Left ventricle myocardium inferior (tissue), 1 donor: ENCODE measurements at regions not wholly inside any gene's neighbourhood (a gene's known extent, or its start where the extent isn't known, plus 50 kb on each side); places are given as distances from the start of the nearest gene placed in this dataset.
A peak's percentile ranks its signal among the peaks of the same experiment; 100 is the strongest.
"Not testable (repeated sequence)": the region's sequence is repeated elsewhere in the genome, so short reads cannot be mapped to it uniquely, and the experiment has no call there.

Experiments
- DNase-seq: peaks from one replicate; pipeline ENCODE4 v3.0.0-alpha.2; 2020
- H3K27ac ChIP-seq: fragments of 200-600 bp; replicated peaks from 2 replicates; pipeline ENCODE4 v1.8.0; 2021
- H3K27me3 ChIP-seq: fragments of 200-600 bp; 2 replicates; pipeline ENCODE4 v1.8.0; 2021; ENCODE audit warnings: low read depth
- H3K36me3 ChIP-seq: fragments of 200-600 bp; 2 replicates; pipeline ENCODE4 v1.8.0; 2021
- H3K4me1 ChIP-seq: fragments of 200-600 bp; 2 replicates; pipeline ENCODE4 v1.8.0; 2021
- H3K4me3 ChIP-seq: fragments of 200-600 bp; 2 replicates; pipeline ENCODE4 v1.8.0; 2021; ENCODE audit warnings: mild to moderate bottlenecking, moderate library complexity
- H3K9me3 ChIP-seq: fragments of 200-600 bp; replicated peaks from 2 replicates; pipeline ENCODE4 v1.8.0; 2021
- CTCF ChIP-seq: fragments of 200-600 bp; IDR thresholded peaks from 2 replicates; pipeline ENCODE4 v1.8.0; 2021; ENCODE audit warnings: antibody characterized with exemption, mild to moderate bottlenecking, borderline replicate concordance
- intact Hi-C: fragments of 100-400 bp; cut with micrococcal nuclease; formaldehyde crosslinking; loops from one replicate; pipeline ENCODE4 v1.11.0; 2022
- donor health status: DM: no; HTN: yes; CAD: no; lungs with severe emphysema.

GRCh38 chr13:62119739-62120700 is 704.4 kb upstream of the PCDH20 start:
- H3K9me3 ChIP-seq = no peaks in the 10 kb centered on the region
- TF ChIP-seq CTCF = peak; percentile 53
- H3K36me3 ChIP-seq = no peaks in the 10 kb centered on the region
- DNase-seq = no peak
- no peaks in the 10 kb centered on the region for H3K4me1 ChIP-seq
- no peak overlapping the region for H3K4me3 ChIP-seq
- H3K27ac ChIP-seq = no peak overlapping the region
- intact Hi-C loops = no loop called here
- no peaks in the 10 kb centered on the region for H3K27me3 ChIP-seq

DNA sequence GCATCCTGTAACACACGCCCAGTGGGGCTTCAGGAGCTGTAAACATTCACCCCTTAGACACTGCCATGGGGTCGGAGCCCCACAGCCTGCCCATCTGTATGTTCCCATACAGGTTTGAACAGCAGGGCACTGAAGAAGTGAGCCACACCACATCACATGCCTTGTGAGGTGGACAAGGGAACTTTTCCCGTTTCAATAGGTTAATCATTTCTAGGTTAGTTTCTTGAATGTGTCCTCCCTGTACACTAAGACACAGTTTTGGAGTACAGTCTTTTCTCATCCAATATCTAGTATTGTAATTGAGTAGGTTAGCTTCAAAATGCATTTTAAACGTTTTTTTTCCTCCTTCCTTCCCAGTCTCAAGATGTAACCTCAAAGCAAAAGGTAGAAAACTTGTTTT is 700.2 kb upstream of the PCDH20 start:
- intact Hi-C loops = no loop called here
- H3K36me3 ChIP-seq = no peaks in the 10 kb centered on the region
- no peak overlapping the region for H3K27ac ChIP-seq
- TF ChIP-seq CTCF = no peak
- H3K27me3 ChIP-seq = no peaks in the 10 kb centered on the region
- H3K4me3 ChIP-seq = no peak overlapping the region
- no peak for DNase-seq
- H3K9me3 ChIP-seq = no peaks in the 10 kb centered on the region
- no peaks in the 10 kb centered on the region for H3K4me1 ChIP-seq

DNA sequence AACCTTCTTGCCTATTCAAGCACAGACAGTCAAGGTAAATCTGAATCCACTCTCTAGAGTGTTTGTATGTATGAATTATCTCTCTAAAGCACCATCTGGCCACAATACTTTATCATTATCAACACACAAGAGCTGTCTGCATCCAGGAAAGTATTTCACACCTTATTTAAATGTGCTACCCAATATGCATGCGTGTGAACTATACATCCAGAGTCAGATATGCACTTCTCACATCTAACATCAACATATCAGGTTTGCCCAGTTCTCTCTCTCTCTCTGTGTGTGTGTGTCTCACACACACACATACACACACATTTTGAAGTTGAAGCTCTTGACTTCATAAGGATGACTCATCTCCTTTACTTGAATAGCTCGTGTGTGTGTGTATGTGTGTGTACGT is 697.5 kb upstream of the PCDH20 start:
- H3K4me3 ChIP-seq = no peak overlapping the region
- no peak overlapping the region for H3K27ac ChIP-seq
- intact Hi-C loops = no loop called here
- H3K9me3 ChIP-seq = no peaks in the 10 kb centered on the region
- no peak for TF ChIP-seq CTCF
- no peaks in the 10 kb centered on the region for H3K4me1 ChIP-seq
- no peaks in the 10 kb centered on the region for H3K27me3 ChIP-seq
- DNase-seq = no peak
- H3K36me3 ChIP-seq = no peaks in the 10 kb centered on the region

DNA sequence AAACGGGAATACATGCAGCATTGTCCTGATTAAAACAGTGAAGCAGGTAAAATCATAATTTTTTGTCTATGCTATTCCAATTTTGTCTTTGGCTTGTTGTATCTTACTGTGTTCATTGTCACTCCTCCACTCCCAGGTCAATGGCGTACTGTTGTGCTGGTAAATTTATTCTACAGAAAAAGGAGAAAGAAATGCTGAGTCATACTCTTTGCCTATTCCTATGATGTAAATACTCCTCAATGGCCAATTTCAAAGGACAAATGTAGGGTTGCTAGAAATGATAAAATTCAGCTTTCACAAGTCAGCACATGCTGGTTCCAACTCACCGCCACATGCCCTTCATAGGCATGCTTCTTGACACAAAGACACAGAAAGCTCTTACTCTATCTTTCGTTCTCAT is 694.4 kb upstream of the PCDH20 start:
- H3K27me3 ChIP-seq = no peaks in the 10 kb centered on the region
- no peak for TF ChIP-seq CTCF
- H3K4me1 ChIP-seq = no peaks in the 10 kb centered on the region
- no peak for DNase-seq
- H3K9me3 ChIP-seq = no peaks in the 10 kb centered on the region
- intact Hi-C loops = no loop called here
- H3K4me3 ChIP-seq = no peak overlapping the region
- H3K27ac ChIP-seq = no peak overlapping the region
- no peaks in the 10 kb centered on the region for H3K36me3 ChIP-seq

GRCh38 chr13:62104136-62104535 is 688.5 kb upstream of the PCDH20 start:
- H3K36me3 ChIP-seq, H3K9me3 ChIP-seq, H3K27me3 ChIP-seq, intact Hi-C loops, H3K4me3 ChIP-seq, H3K4me1 ChIP-seq, DNase-seq, H3K27ac ChIP-seq: not testable (repeated sequence)

DNA sequence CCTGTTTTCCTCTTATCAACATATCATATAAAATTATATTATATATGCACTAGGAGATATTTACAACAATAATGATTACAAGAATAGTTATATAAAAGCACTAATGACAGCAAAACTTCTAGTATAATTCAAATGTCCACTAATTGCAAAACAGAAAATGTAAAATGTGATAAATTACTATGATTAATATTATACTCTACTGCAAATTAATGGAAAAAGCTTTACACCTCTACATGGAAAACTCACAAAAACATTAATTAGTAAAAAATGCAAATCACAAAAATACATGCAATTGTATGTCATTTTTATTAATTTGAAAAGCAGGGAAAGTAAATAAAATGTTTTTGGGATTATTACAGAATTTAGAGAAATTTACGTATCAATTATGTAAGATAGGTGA is 681.0 kb upstream of the PCDH20 start:
- Histone ChIP-seq H3K4me3 (no peak overlapping the region), H3K27me3 (no peaks in the 10 kb centered on the region), H3K9me3 (peaks cover 10% of the 10 kb centered on the region), H3K36me3 (no peaks in the 10 kb centered on the region), H3K27ac (no peak overlapping the region), H3K4me1 (no peaks in the 10 kb centered on the region)
- intact Hi-C loops = no loop called here
- no peak for DNase-seq
- TF ChIP-seq CTCF = no peak
